WTC11 (cell line): ENCODE measurements at regions not wholly inside any gene's neighbourhood (a gene's known extent, or its start where the extent isn't known, plus 50 kb on each side); places are given as distances from the start of the nearest gene placed in this dataset.

Experiments
- ATAC-seq: fragments of 200-7000 bp; cut with Tn5 transposase; 2 replicates; pipeline ENCODE4 v1.10.0; 2021; ENCODE audit warnings: mild to moderate bottlenecking, moderate library complexity
- CTCF ChIA-PET: fragments of 300-600 bp; sonication (Branson Sonifier 250); formaldehyde crosslinking; loops from one replicate; lab custom pipeline; 2021; ENCODE audit warnings: antibody characterized with exemption; lab: Charles Lee
- POLR2A ChIA-PET: fragments of 350-600 bp; sonication (Branson Sonifier 250); formaldehyde crosslinking; loops from one replicate; lab custom pipeline; 2021; ENCODE audit warnings: antibody characterized with exemption; lab: Charles Lee
- DNase-seq: peaks from one replicate; pipeline ENCODE4 v3.0.0; 2021; ENCODE audit warnings: low spot score
- H3K27ac Mint-ChIP-seq: 2 replicates; pipeline ENCODE4 v1.8.0; 2021; ENCODE audit warnings: mixed read lengths
- H3K27me3 Mint-ChIP-seq: 2 replicates; pipeline ENCODE4 v1.8.0; 2021; ENCODE audit warnings: low read depth, mild to moderate bottlenecking, moderate library complexity, mixed read lengths
- H3K36me3 Mint-ChIP-seq: 2 replicates; pipeline ENCODE4 v1.8.0; 2021; ENCODE audit warnings: mixed read lengths
- H3K4me1 Mint-ChIP-seq: 2 replicates; pipeline ENCODE4 v1.8.0; 2022; ENCODE audit warnings: mixed read lengths
- H3K4me3 Mint-ChIP-seq: 2 replicates; pipeline ENCODE4 v1.8.0; 2021; ENCODE audit warnings: mild to moderate bottlenecking, moderate library complexity, mixed read lengths
- H3K9me3 Mint-ChIP-seq: 2 replicates; pipeline ENCODE4 v1.8.0; 2021; ENCODE audit warnings: mixed read lengths
- AFF4 ChIP-seq: sonication (generic); formaldehyde crosslinking; IDR thresholded peaks from 2 replicates; pipeline ENCODE4 v1.8.1; 2023; ENCODE audit warnings: mild to moderate bottlenecking, missing genetic modification reagents, borderline replicate concordance
- GRHL2 ChIP-seq: fragments of 250-450 bp; sonication (Bioruptor Pico); IDR thresholded peaks from 2 replicates; pipeline ENCODE4 v1.8.0; 2022; ENCODE audit warnings: mild to moderate bottlenecking, moderate library complexity; ENCODE audit not compliant: insufficient replicate concordance, severe bottlenecking
- MXD4 ChIP-seq: fragments of 250-450 bp; sonication (Bioruptor Pico); IDR thresholded peaks from 2 replicates; pipeline ENCODE4 v1.8.0; 2021; ENCODE audit warnings: mild to moderate bottlenecking, moderate library complexity, borderline replicate concordance
- MYBL2 ChIP-seq: sonication (generic); formaldehyde crosslinking; IDR thresholded peaks from 2 replicates; pipeline ENCODE4 v1.8.1; 2023; ENCODE audit warnings: mild to moderate bottlenecking, moderate library complexity, missing genetic modification reagents
- NR2C2 ChIP-seq: sonication (generic); formaldehyde crosslinking; IDR thresholded peaks from 2 replicates; pipeline ENCODE4 v1.8.0; 2022; ENCODE audit warnings: mild to moderate bottlenecking, missing genetic modification reagents
- SOX15 ChIP-seq: fragments of 250-450 bp; sonication (Bioruptor Pico); IDR thresholded peaks from 2 replicates; pipeline ENCODE4 v1.9.0; 2021; ENCODE audit warnings: mild to moderate bottlenecking
- TCF7 ChIP-seq: sonication (generic); formaldehyde crosslinking; IDR thresholded peaks from 2 replicates; pipeline ENCODE4 v1.8.0; 2022; ENCODE audit warnings: mild to moderate bottlenecking, low read depth, missing genetic modification reagents, moderate library complexity
- ZBTB21 ChIP-seq: sonication (generic); formaldehyde crosslinking; IDR thresholded peaks from 2 replicates; pipeline ENCODE4 v1.8.1; 2023; ENCODE audit warnings: mild to moderate bottlenecking, missing genetic modification reagents, borderline replicate concordance
- ZNF425 ChIP-seq: fragments of 250-450 bp; sonication (Bioruptor Pico); conservative IDR thresholded peaks from 2 replicates; pipeline ENCODE4 v1.9.0; 2021; ENCODE audit warnings: mild to moderate bottlenecking
- ZNF671 ChIP-seq: fragments of 250-450 bp; sonication (Bioruptor Pico); IDR thresholded peaks from 2 replicates; pipeline ENCODE4 v1.8.0; 2021; ENCODE audit warnings: mild to moderate bottlenecking
- TF ChIP-seq, protein P1 (sequence below): sonication (generic); formaldehyde crosslinking; IDR thresholded peaks from 2 replicates; pipeline ENCODE4 v1.8.1; 2022; ENCODE audit warnings: low read depth, missing genetic modification reagents, borderline replicate concordance
- TF ChIP-seq, protein P2 (sequence below): fragments of 250-450 bp; sonication (Bioruptor Pico); IDR thresholded peaks from 2 replicates; pipeline ENCODE4 v1.9.0; 2021; ENCODE audit warnings: mild to moderate bottlenecking, borderline replicate concordance
- TF ChIP-seq, protein P3 (sequence below): fragments of 250-450 bp; sonication (Bioruptor Pico); IDR thresholded peaks from 2 replicates; pipeline ENCODE4 v1.9.0; 2021; ENCODE audit warnings: moderate library complexity, mild to moderate bottlenecking, inconsistent platforms, borderline replicate concordance
- TF ChIP-seq, protein P4 (sequence below): sonication (generic); formaldehyde crosslinking; IDR thresholded peaks from 2 replicates; pipeline ENCODE4 v1.8.0; 2022; ENCODE audit warnings: missing genetic modification reagents

DNA sequence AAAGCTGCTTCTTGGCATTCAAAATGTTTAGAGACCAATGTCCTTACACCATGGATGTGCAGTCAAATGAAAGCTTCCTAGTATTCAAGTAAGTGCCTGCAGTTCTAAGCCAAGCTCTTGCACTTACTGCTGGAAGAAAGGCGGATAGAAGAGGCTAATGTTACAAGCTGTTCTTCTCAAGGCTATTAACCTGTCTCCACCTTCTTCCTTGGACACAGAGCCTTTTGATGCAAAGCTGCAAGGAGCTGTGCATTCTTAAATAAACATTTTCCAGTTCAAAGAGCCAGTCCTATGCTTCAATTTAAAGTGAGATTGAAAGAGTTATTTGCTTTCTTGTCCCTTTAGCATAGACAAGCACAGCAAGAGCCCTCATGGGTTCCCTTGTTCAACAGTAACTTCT is 167.9 kb upstream of the RUNX1 start:
- no peak for TF ChIP-seq ZBTB21 (CRISPR knock-in tag)
- no peak for TF ChIP-seq GRHL2 (CRISPR knock-in tag)
- TF ChIP-seq ZNF671 (CRISPR knock-in tag) = no peak
- TF ChIP-seq, protein P1, sequence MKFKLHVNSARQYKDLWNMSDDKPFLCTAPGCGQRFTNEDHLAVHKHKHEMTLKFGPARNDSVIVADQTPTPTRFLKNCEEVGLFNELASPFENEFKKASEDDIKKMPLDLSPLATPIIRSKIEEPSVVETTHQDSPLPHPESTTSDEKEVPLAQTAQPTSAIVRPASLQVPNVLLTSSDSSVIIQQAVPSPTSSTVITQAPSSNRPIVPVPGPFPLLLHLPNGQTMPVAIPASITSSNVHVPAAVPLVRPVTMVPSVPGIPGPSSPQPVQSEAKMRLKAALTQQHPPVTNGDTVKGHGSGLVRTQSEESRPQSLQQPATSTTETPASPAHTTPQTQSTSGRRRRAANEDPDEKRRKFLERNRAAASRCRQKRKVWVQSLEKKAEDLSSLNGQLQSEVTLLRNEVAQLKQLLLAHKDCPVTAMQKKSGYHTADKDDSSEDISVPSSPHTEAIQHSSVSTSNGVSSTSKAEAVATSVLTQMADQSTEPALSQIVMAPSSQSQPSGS = no peak
- TF ChIP-seq, protein P2, sequence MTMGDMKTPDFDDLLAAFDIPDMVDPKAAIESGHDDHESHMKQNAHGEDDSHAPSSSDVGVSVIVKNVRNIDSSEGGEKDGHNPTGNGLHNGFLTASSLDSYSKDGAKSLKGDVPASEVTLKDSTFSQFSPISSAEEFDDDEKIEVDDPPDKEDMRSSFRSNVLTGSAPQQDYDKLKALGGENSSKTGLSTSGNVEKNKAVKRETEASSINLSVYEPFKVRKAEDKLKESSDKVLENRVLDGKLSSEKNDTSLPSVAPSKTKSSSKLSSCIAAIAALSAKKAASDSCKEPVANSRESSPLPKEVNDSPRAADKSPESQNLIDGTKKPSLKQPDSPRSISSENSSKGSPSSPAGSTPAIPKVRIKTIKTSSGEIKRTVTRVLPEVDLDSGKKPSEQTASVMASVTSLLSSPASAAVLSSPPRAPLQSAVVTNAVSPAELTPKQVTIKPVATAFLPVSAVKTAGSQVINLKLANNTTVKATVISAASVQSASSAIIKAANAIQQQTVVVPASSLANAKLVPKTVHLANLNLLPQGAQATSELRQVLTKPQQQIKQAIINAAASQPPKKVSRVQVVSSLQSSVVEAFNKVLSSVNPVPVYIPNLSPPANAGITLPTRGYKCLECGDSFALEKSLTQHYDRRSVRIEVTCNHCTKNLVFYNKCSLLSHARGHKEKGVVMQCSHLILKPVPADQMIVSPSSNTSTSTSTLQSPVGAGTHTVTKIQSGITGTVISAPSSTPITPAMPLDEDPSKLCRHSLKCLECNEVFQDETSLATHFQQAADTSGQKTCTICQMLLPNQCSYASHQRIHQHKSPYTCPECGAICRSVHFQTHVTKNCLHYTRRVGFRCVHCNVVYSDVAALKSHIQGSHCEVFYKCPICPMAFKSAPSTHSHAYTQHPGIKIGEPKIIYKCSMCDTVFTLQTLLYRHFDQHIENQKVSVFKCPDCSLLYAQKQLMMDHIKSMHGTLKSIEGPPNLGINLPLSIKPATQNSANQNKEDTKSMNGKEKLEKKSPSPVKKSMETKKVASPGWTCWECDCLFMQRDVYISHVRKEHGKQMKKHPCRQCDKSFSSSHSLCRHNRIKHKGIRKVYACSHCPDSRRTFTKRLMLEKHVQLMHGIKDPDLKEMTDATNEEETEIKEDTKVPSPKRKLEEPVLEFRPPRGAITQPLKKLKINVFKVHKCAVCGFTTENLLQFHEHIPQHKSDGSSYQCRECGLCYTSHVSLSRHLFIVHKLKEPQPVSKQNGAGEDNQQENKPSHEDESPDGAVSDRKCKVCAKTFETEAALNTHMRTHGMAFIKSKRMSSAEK (CRISPR knock-in tag) = no peak
- TF ChIP-seq MXD4 = no peak
- no peak for TF ChIP-seq MYBL2 (CRISPR knock-in tag)
- TF ChIP-seq SOX15 = no peak
- no peak for TF ChIP-seq AFF4 (CRISPR knock-in tag)
- TF ChIP-seq, protein P3, sequence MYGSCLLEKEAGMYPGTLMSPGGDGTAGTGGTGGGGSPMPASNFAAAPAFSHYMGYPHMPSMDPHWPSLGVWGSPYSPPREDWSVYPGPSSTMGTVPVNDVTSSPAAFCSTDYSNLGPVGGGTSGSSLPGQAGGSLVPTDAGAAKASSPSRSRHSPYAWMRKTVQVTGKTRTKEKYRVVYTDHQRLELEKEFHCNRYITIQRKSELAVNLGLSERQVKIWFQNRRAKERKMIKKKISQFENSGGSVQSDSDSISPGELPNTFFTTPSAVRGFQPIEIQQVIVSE (CRISPR knock-in tag) = no peak
- no peak for TF ChIP-seq ZNF425 (CRISPR knock-in tag)
- TF ChIP-seq TCF7 = no peak
- TF ChIP-seq, protein P4, sequence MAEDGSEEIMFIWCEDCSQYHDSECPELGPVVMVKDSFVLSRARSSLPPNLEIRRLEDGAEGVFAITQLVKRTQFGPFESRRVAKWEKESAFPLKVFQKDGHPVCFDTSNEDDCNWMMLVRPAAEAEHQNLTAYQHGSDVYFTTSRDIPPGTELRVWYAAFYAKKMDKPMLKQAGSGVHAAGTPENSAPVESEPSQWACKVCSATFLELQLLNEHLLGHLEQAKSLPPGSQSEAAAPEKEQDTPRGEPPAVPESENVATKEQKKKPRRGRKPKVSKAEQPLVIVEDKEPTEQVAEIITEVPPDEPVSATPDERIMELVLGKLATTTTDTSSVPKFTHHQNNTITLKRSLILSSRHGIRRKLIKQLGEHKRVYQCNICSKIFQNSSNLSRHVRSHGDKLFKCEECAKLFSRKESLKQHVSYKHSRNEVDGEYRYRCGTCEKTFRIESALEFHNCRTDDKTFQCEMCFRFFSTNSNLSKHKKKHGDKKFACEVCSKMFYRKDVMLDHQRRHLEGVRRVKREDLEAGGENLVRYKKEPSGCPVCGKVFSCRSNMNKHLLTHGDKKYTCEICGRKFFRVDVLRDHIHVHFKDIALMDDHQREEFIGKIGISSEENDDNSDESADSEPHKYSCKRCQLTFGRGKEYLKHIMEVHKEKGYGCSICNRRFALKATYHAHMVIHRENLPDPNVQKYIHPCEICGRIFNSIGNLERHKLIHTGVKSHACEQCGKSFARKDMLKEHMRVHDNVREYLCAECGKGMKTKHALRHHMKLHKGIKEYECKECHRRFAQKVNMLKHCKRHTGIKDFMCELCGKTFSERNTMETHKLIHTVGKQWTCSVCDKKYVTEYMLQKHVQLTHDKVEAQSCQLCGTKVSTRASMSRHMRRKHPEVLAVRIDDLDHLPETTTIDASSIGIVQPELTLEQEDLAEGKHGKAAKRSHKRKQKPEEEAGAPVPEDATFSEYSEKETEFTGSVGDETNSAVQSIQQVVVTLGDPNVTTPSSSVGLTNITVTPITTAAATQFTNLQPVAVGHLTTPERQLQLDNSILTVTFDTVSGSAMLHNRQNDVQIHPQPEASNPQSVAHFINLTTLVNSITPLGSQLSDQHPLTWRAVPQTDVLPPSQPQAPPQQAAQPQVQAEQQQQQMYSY = no peak
- TF ChIP-seq NR2C2 = no peak
- ATAC-seq = no peak
- POLR2A ChIA-PET = no interaction called here

More for the DNA sequence above, 167.9 kb upstream of the RUNX1 start:
- CTCF ChIA-PET = interaction anchor here (1.0 kb wide), 1 partner anchor 166 kb away, joined by 3 read pairs; no protein-coding TSS in a partner anchor
- Mint-ChIP-seq H3K36me3 (no peaks in the 10 kb centered on the region), H3K9me3 (peaks cover 9% of the 10 kb centered on the region; the same call in 1 of the 2 replicates), H3K4me1 (no peaks in the 10 kb centered on the region; the same call in 1 of the 2 replicates), H3K27me3 (no peaks in the 10 kb centered on the region), H3K4me3 (no peak overlapping the region), H3K27ac (no peak overlapping the region)
- no peak for DNase-seq
